T47D (cell line): ENCODE measurements at regions not wholly inside any gene's neighbourhood (a gene's known extent, or its start where the extent isn't known, plus 50 kb on each side); places are given as distances from the start of the nearest gene placed in this dataset.
A peak's percentile ranks its signal among the peaks of the same experiment; 100 is the strongest.
"Not testable (repeated sequence)": the region's sequence is repeated elsewhere in the genome, so short reads cannot be mapped to it uniquely, and the experiment has no call there.

ENCODE experiments used
- DNase-seq, 2 experiments: peaks; one replicate each; pipeline versions ENCODE4 v3.0.0 to v3.0.0-alpha.2; 2011 to 2012; ENCODE audit warnings: low read depth in 1 of 2, low spot score in 1 of 2
- JUND ChIP-seq: IDR thresholded peaks from 2 replicates; pipeline ENCODE4 v1.6.1; 2012; ENCODE audit warnings: low read depth
- in situ Hi-C: cut with HindIII; loops from 2 replicates; pipeline ENCODE4 v1.10.0; 2016; ENCODE audit warnings: low sequenced_read_pairs, low pct_unique_long_range_greater_than_20kb

GRCh38 chr4:123162859-123163258 lies 233.7 kb upstream of the SPRY1 start:
- in situ Hi-C loops = no loop called here
- no peak for DNase-seq
- no peak for TF ChIP-seq JUND

- in situ Hi-C loops = no loop called here
- DNase-seq = no peak
- no peak for TF ChIP-seq JUND
These were observed 233.1 kb upstream of the SPRY1 start for GRCh38 chr4:123163501-123163900.

- TF ChIP-seq JUND = no peak
- in situ Hi-C loops = no loop called here
- no peak for DNase-seq
These were observed 230.6 kb upstream of the SPRY1 start for GRCh38 chr4:123166023-123166422.

DNA sequence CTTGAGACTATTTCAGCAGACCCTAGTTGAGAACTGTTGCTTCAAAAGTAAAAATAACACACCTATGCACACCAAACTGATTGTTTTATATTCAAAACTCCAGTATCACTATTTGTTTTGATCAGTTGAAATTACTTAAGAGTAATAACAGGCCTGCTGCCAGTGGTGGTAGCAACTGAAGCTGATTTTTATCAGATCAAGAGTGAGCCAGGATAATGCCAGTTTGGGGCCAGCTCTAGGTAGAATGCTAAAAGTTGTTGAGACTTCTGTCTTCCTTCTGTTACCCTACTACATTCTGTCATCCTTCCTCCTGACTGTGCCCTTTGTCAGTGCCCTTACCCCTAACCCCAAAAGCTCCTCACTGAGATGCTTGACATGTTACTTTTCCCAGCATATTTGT lies 228.7 kb upstream of the SPRY1 start:
- no peak for DNase-seq
- in situ Hi-C loops = no loop called here
- TF ChIP-seq JUND = no peak

DNA sequence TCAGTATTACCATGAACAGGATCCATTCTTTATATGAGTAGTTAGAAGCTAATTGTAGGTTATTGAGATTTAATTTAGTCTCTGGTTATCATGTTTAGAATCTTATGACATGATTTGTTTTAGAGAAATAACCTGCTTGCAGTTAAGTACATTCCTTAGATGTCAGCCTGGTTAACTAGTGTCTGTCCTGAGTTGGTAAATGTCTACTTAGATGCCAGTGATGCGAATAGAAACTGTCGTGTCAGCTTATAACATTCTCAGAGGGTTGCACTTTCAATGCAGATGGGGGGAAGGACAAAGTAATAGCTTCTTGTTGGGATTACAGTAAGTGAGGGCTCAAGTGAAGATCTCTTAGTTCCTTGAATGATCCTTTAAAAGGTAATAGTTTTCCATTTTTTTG lies 227.8 kb upstream of the SPRY1 start:
- no peak for TF ChIP-seq JUND
- peak in 1 of 2 experiments; percentile 7 for DNase-seq
- in situ Hi-C loops = no loop called here

DNA sequence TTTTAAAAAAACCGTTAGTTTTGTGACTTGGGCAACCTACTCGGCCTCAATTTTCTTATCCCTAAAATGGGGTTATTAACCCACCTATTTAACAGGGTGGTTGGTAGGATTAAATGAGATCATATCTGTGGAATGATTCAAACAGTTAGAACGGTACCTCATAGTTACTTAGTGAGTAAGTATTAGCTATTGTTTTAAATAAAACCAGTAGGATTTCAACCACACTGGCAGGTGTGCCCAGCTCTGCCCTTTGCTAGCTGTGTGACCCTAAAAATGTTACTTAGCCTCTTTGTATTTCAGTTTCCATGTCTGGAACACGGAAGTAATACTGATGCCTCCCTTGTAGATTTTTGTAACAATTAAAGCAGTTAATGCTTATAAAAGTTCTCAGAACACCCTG lies 225.8 kb upstream of the SPRY1 start:
- in situ Hi-C loops = no loop called here
- no peak for DNase-seq
- no peak for TF ChIP-seq JUND

DNA sequence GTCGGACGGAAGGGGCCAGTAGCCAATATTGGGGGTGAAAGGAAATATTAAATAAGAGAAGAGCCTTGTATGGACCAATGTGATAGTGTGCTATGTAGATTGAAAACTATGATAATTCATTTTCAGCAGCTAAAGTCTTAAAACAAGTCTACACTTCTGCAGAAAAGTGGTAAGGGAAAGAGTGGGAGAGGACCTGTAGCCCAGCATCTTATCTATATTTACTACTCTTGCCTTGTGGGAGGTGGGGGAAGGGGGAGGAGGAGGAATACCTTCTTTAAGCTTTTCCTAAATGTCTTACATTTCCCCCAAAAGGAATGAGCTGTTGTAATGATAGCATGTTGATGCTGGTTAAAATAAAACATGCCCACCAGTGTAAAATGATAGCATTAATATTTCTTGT lies 220.0 kb upstream of the SPRY1 start:
- no peak for TF ChIP-seq JUND
- in situ Hi-C loops = no loop called here
- DNase-seq = no peak

GRCh38 chr4:123182289-123182688 lies 214.3 kb upstream of the SPRY1 start:
- in situ Hi-C loops = no loop called here
- TF ChIP-seq JUND = no peak
- no peak for DNase-seq

DNA sequence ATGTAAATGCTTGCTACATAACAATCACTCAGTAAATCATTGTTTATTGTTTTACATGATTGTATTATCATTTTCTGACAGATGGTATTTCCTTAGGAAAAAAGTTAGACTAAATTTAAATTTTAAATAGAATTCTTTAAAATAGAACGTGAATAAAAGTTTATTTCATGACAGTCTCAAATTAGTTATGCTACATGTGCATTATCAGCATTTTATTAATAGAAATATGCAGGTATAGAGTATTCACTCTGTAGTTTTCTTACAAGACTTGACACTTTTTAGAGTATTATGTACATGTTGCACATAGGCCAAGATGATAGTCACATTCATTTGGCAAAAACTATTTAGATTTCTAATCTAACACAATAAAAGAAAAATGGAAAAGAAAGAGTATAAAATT lies 213.3 kb upstream of the SPRY1 start:
- no peak for DNase-seq
- no peak for TF ChIP-seq JUND
- in situ Hi-C loops = no loop called here

- in situ Hi-C loops = not testable (repeated sequence)
These were observed 212.8 kb upstream of the SPRY1 start for GRCh38 chr4:123183754-123184153.

GRCh38 chr4:123186731-123187130 lies 209.9 kb upstream of the SPRY1 start:
- DNase-seq = no peak
- in situ Hi-C loops = no loop called here
- TF ChIP-seq JUND = no peak

More at GRCh38 chr4:123183754-123184153, 212.8 kb upstream of the SPRY1 start:
- not testable (repeated sequence) for DNase-seq

DNA sequence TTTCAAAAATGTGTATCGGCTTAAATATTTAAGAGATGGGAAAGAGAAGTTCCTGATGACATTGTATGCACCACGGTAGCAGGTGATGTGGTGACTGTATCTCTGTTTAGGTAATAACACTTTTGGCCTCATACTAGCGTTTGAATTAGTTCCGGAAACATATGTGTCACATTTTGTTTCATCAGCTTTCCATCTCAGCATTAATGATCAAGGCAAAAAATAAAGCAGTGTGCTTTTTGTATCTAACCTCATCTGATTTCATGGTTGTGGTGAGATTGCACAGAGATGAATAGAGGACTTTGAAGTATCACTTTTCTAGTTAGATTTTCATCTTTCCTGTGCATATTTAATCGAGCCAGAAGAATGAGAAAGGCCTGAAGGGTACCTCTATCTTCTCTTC lies 206.4 kb upstream of the SPRY1 start:
- no peak for TF ChIP-seq JUND
- DNase-seq = no peak
- in situ Hi-C loops = no loop called here

DNA sequence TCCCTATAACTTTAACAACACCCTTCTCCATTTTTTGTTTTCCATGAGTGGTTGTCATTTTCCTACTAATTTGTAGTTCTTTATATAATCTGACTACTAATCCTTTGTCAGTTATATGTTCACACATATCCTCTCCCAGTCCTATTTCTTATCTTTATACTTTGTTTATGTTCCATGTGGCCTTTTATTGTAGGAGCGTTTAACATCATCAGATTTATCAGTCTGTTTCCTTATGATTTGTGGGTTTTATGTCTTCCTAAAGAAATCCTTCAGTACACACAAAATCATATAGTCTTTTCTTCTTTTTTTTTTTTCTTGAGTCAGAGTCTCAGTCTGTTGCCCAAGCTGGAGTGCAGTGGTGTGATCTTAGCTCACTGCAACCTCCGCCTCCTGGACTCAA lies 204.9 kb upstream of the SPRY1 start:
- DNase-seq = no peak
- TF ChIP-seq JUND = no peak
- in situ Hi-C loops = no loop called here

- in situ Hi-C loops = no loop called here
- DNase-seq = no peak
- TF ChIP-seq JUND = no peak
These were observed 202.7 kb upstream of the SPRY1 start for GRCh38 chr4:123193802-123194367.
